ENCODE measurements at regions not wholly inside any gene's neighbourhood (a gene's known extent, or its start where the extent isn't known, plus 50 kb on each side); places are given as distances from the start of the nearest gene placed in this dataset.

DNA sequence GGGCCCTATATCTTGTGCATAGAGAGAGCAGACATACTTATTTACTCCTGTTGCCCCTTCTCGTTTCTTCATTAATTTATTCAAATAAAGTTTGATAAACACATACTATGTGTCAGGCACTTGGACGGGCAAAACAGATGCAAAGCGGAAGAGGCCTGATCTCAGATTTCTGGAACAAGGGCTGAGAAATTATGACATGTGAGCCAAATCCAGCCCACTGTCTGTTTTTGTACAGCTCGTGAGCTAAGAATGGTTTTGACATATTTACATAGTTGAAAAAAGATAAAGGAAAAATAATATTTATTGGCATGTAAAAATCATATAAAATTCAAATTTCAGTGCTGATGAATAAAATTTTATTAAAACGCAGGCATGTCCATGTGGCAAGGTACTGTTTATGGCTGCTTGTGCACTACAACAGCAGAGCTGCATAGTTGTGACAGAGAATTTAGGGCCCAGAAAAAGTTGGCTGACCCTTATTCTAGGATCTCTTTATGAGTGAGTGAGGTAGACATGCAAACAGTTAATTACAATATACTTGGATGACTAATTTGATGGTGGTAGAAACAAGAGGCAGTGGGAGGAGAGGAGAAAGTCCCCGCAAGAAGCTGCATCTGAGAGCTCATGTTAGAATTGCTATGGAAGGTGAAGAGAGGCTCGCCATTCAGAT lies 68.1 kb upstream of the ITPRID1 start:
- no peak for DNase-seq
- intact Hi-C loops (cut with DNase I): loop anchor here in 1 of 2 donors (10.0 kb wide), 1 partner anchor 289 kb away; no protein-coding TSS in a partner anchor

GRCh38 chr7:31448649-31449048 lies 65.2 kb upstream of the ITPRID1 start:
- Histone ChIP-seq H3K27me3 (ENCODE audit: insufficient read depth in 3 of 3, low read length in 2 of 3) (peaks cover 0 to 5% (median 0%) of the 10 kb centered on the region in 3 donors), H3K27ac (no peak overlapping the region), H3K4me1 (no peaks in the 10 kb centered on the region), H3K36me3 (ENCODE audit: insufficient read depth in 1 of 2, low read depth in 1 of 2) (no peaks in the 10 kb centered on the region), H3K9me3 (no peaks in the 10 kb centered on the region), H3K4me3 (no peak overlapping the region)
- intact Hi-C loops (cut with DNase I): loop anchor here in 1 of 2 donors (10.0 kb wide), 1 partner anchor 286 kb away; no protein-coding TSS in a partner anchor
- DNase-seq (no peak), ATAC-seq (no peak)
- 85 to 92% (median 92%) methylated on average over 1 of the region's 1 CpG for WGBS, 3 donors
- TF ChIP-seq CTCF (IDR thresholded peaks at IDR 0.05): no peak

More for the DNA sequence above, 68.1 kb upstream of the ITPRID1 start:
- Histone ChIP-seq H3K27me3 (ENCODE audit: insufficient read depth in 3 of 3, low read length in 2 of 3) (peaks cover 0 to under 1% (median 0%) of the 10 kb centered on the region in 3 donors), H3K4me3 (no peak overlapping the region), H3K36me3 (ENCODE audit: insufficient read depth in 1 of 2, low read depth in 1 of 2) (no peaks in the 10 kb centered on the region), H3K4me1 (no peaks in the 10 kb centered on the region), H3K9me3 (no peaks in the 10 kb centered on the region), H3K27ac (no peak overlapping the region)
- no peak for ATAC-seq
- WGBS, 3 donors: 58 to 64% (median 62%) methylated on average over 7 of the region's 7 CpGs
- no peak for TF ChIP-seq CTCF (IDR thresholded peaks at IDR 0.05)

GRCh38 chr7:31455844-31456243 lies 58.0 kb upstream of the ITPRID1 start:
- no peak for DNase-seq
- intact Hi-C loops (cut with DNase I): no loop called here
- no peaks in the 10 kb centered on the region for H3K4me1 ChIP-seq
- H3K36me3 ChIP-seq (ENCODE audit: insufficient read depth in 1 of 2, low read depth in 1 of 2): no peaks in the 10 kb centered on the region
- no peaks in the 10 kb centered on the region for H3K9me3 ChIP-seq
- no peak overlapping the region for H3K27ac ChIP-seq
- ATAC-seq: no peak
- no peak overlapping the region for H3K4me3 ChIP-seq
- peaks cover 0 to 4% (median 0%) of the 10 kb centered on the region in 3 donors for H3K27me3 ChIP-seq (ENCODE audit: insufficient read depth in 3 of 3, low read length in 2 of 3)
- WGBS, 3 donors: 85 to 93% (median 87%) methylated on average over 5 of the region's 5 CpGs
- TF ChIP-seq CTCF (IDR thresholded peaks at IDR 0.05): no peak

- DNase-seq (no peak), ATAC-seq (no peak)
- H3K9me3 ChIP-seq: no peaks in the 10 kb centered on the region
- H3K27me3 ChIP-seq (ENCODE audit: insufficient read depth in 3 of 3, low read length in 2 of 3): no peaks in the 10 kb centered on the region
- intact Hi-C loops (cut with DNase I): no loop called here
- H3K36me3 ChIP-seq (ENCODE audit: insufficient read depth in 1 of 2, low read depth in 1 of 2): no peaks in the 10 kb centered on the region
- TF ChIP-seq CTCF (IDR thresholded peaks at IDR 0.05): no peak
- WGBS, 3 donors: 73 to 78% (median 75%) methylated on average over 15 of the region's 15 CpGs
- H3K4me1 ChIP-seq: no peaks in the 10 kb centered on the region
- no peak overlapping the region for H3K4me3 ChIP-seq
- no peak overlapping the region for H3K27ac ChIP-seq
Measured at GRCh38 chr7:31456646-31457368, 57.1 kb upstream of the ITPRID1 start.

Measured in psoas muscle (tissue), 7 donors.